GM21528 (cell line): ENCODE measurements at regions not wholly inside any gene's neighbourhood (a gene's known extent, or its start where the extent isn't known, plus 50 kb on each side); places are given as distances from the start of the nearest gene placed in this dataset.

ENCODE experiments used
- ATAC-seq: cut with Tn5 transposase; IDR thresholded peaks from one replicate; pipeline ENCODE4 v1.9.1; 2021; ENCODE audit warnings: mild to moderate bottlenecking, moderate library complexity; ENCODE audit not compliant: unreplicated experiment, low FRiP score

GRCh38 chr13:97057176-97057575, 62.9 kb upstream of the OXGR1 start:
- no peak for ATAC-seq

- no peak for ATAC-seq
Observed at GRCh38 chr13:97058391-97058790, 64.1 kb upstream of the OXGR1 start.

GRCh38 chr13:97058926-97059325, 64.7 kb upstream of the OXGR1 start:
- ATAC-seq, result no peak

- no peak for ATAC-seq
Observed at GRCh38 chr13:97067017-97067895, 73.0 kb upstream of the OXGR1 start.

GRCh38 chr13:97068151-97068550, 73.9 kb upstream of the OXGR1 start:
- no peak for ATAC-seq

- ATAC-seq, result no peak
Observed at GRCh38 chr13:97069050-97069815, 75.0 kb upstream of the OXGR1 start.

GRCh38 chr13:97072297-97072696, 78.0 kb upstream of the OXGR1 start:
- ATAC-seq, result no peak

- no peak for ATAC-seq
Observed at GRCh38 chr13:97074618-97075017, 80.3 kb upstream of the OXGR1 start.

- ATAC-seq, result no peak
Observed at GRCh38 chr13:97076898-97077297, 82.6 kb upstream of the OXGR1 start.

- ATAC-seq, result no peak
Observed at GRCh38 chr13:97077341-97077740, 83.1 kb upstream of the OXGR1 start.

GRCh38 chr13:97079726-97080125, 85.5 kb upstream of the OXGR1 start:
- ATAC-seq, result no peak

GRCh38 chr13:97082461-97083207, 88.4 kb upstream of the OXGR1 start:
- no peak for ATAC-seq

GRCh38 chr13:97091196-97091595, 96.9 kb upstream of the OXGR1 start:
- no peak for ATAC-seq

GRCh38 chr13:97100821-97101220, 106.5 kb upstream of the OXGR1 start:
- ATAC-seq, result no peak

- no peak for ATAC-seq
Observed at GRCh38 chr13:97101912-97102708, 107.8 kb upstream of the OXGR1 start.

- ATAC-seq, result no peak
Observed at GRCh38 chr13:97106323-97106722, 112.0 kb upstream of the OXGR1 start.

- ATAC-seq, result no peak
Observed at GRCh38 chr13:97107815-97108529, 113.7 kb upstream of the OXGR1 start.

- no peak for ATAC-seq
Observed at GRCh38 chr13:97108530-97108900, 113.6 kb upstream of the MBNL2 start.

GRCh38 chr13:97109256-97109655, 112.9 kb upstream of the MBNL2 start:
- no peak for ATAC-seq
